GM18511 (cell line): ENCODE measurements at regions not wholly inside any gene's neighbourhood (a gene's known extent, or its start where the extent isn't known, plus 50 kb on each side); places are given as distances from the start of the nearest gene placed in this dataset.

Source experiments
- ATAC-seq: cut with Tn5 transposase; IDR thresholded peaks from one replicate; pipeline ENCODE4 v1.9.1; 2021; ENCODE audit warnings: mild to moderate bottlenecking, moderate library complexity; ENCODE audit not compliant: unreplicated experiment

- ATAC-seq = peak; percentile 78
Observed at GRCh38 chr5:164002628-164003027, 497.2 kb downstream of the MAT2B start.

GRCh38 chr5:164005071-164005470, 499.7 kb downstream of the MAT2B start:
- no peak for ATAC-seq

- no peak for ATAC-seq
Observed at GRCh38 chr5:164007064-164007463, 501.6 kb downstream of the MAT2B start.

GRCh38 chr5:164009621-164010020, 504.2 kb downstream of the MAT2B start:
- ATAC-seq = no peak

- ATAC-seq = no peak
Observed at GRCh38 chr5:164010900-164011299, 505.5 kb downstream of the MAT2B start.

- ATAC-seq = no peak
Observed at GRCh38 chr5:164012371-164012770, 507.0 kb downstream of the MAT2B start.

- ATAC-seq = peak; percentile 91
Observed at GRCh38 chr5:164013077-164013670, 507.8 kb downstream of the MAT2B start.

GRCh38 chr5:164020116-164020515, 514.7 kb downstream of the MAT2B start:
- no peak for ATAC-seq

GRCh38 chr5:164027738-164028137, 522.3 kb downstream of the MAT2B start:
- no peak for ATAC-seq

- ATAC-seq = no peak
Observed at GRCh38 chr5:164038128-164038783, 532.8 kb downstream of the MAT2B start.

- no peak for ATAC-seq
Observed at GRCh38 chr5:164041105-164041504, 535.7 kb downstream of the MAT2B start.

- ATAC-seq = no peak
Observed at GRCh38 chr5:164048359-164048926, 543.0 kb downstream of the MAT2B start.

- ATAC-seq = no peak
Observed at GRCh38 chr5:164051745-164052144, 546.3 kb downstream of the MAT2B start.

- no peak for ATAC-seq
Observed at GRCh38 chr5:164052536-164053093, 547.2 kb downstream of the MAT2B start.

- ATAC-seq = no peak
Observed at GRCh38 chr5:164053123-164053522, 547.7 kb downstream of the MAT2B start.

GRCh38 chr5:164054461-164054860, 549.0 kb downstream of the MAT2B start:
- no peak for ATAC-seq

- ATAC-seq = no peak
Observed at GRCh38 chr5:164057121-164057520, 551.7 kb downstream of the MAT2B start.

- ATAC-seq = no peak
Observed at GRCh38 chr5:164058621-164059020, 553.2 kb downstream of the MAT2B start.

- no peak for ATAC-seq
Observed at GRCh38 chr5:164059471-164059870, 554.1 kb downstream of the MAT2B start.

GRCh38 chr5:164060786-164061355, 555.5 kb downstream of the MAT2B start:
- ATAC-seq = no peak

- ATAC-seq = no peak
Observed at GRCh38 chr5:164062304-164062703, 556.9 kb downstream of the MAT2B start.

GRCh38 chr5:164065266-164065665, 559.8 kb downstream of the MAT2B start:
- ATAC-seq = no peak
